ENCODE measurements at regions not wholly inside any gene's neighbourhood (a gene's known extent, or its start where the extent isn't known, plus 50 kb on each side); places are given as distances from the start of the nearest gene placed in this dataset.

DNA sequence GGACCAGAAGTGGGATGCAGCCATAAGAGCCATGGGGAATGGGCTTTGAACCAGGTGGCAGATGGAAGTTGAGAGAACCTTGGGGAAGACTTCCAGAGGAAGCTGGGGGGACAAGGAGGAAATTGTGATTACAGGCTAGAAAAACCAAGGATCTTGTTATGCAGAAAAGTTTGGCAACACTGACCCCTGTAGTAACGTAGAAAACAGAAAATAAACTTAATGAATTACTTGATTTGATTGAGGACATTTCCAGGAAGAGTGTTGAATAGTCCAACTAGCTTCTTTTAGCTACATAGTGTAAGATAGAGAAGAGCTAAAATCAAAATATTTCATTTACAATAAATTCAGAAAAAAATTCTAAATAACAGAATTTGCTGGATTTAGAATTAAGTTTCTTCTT lies 91.9 kb upstream of the GPC1 start:
- no peak for DNase-seq (ENCODE audit: low spot score)

DNA sequence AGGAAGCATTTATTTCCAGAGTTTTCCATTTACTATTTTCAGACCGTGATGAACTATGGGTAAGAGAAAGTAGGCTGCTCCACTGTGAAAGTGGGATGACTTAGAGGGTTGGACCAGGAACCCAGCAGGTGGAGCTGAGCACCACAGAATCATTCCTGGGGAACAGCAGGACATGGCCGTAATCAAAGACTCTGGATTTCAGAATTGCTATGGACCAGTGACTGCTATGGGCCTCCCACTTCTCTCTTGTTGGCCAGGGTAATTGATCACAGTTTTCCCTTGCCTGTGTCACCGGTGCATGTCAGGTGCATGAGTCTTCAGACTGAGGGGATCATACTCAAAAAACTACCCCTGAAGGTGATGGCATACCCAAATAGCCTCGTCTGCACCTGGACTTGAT lies 90.6 kb upstream of the GPC1 start:
- DNase-seq (ENCODE audit: low spot score), result no peak

DNA sequence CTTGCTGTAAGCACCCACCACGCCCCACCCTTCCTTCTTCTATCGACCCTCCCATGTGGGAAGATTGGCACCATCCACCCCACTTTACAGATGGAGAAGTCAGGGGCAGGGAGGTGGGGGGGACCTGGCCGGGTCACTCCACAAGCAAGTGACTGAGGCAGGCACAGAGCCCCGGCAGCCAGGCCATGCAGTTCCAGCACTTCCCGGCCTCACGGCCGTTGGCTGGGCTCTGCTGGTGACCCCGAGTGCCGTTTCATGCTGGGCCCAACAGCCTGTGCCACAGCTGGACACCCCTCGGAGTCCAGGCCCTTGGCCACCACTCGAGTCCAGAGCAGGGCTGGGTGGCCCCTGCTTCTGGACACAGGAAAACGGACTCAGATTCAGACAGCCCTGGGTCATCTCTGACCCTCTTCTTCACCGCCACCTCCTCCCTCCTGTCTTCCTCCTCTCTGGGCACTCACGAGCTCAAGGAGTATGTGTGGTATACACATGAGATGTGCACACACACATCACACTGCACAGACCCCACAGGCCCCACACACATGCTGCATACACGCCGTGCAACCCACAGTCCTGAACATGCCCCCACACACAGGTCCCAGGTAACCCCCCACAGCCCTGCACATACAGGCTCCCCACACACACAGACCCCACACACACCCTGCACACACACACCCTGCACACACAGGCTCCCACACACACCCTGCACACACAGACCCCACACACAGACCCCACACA lies 89.3 kb upstream of the GPC1 start:
- no peak for DNase-seq (ENCODE audit: low spot score)

DNA sequence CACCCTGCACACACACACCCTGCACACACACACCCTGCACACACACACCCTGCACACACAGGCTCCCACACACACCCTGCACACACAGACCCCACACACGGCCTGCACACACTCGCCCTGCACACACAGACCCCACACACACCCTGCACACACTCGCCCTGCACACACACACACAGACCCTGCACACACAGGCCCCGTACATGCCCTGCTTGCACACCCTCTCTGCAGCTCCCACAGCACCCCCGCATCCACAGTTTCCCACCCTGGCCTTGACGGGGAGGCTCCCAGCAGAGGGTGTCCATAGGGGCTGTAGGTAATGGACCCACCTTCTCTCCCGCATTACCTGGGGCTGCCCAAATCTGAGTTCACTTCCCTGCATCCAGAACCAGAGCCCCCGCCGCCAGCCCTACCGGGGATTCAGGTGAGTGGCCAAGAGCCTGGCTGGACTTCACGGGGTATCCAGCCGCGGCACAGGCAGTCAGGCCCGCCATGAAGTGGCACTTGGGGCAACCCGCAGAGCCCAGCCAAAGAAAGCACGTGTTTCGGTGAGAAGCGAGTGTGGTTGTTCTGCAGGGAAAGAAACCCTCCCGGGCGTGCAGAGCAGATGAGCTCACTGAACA lies 88.6 kb upstream of the GPC1 start:
- DNase-seq (ENCODE audit: low spot score), result no peak

DNA sequence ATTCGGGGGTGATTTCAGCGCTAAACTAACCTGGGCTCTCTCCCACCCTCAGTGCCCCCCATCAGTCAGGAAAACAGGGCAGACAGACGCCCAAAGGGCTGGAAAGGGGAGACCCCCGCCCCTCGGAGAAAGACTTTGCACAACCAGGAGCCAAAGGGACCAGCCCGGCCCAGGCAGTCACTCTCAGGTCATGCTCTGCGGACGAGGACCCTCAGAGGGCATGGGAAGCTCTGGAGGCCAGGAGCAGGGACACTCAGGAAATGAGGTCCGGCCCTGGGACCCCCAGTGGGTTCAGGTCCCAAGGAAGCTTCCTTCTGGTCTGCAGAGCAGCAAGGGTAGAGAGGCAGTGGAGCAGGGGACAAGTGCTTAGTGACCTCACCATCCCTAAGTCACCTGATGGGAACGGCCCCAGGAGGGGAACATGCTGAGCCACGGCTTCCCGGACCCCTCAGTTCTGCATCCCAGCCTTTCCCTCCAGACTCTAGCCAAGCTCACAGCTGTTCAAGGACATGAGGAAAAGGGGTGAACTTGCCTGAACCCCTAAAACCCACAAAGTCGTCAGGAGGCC lies 88.0 kb upstream of the GPC1 start:
- no peak for DNase-seq (ENCODE audit: low spot score)

DNA sequence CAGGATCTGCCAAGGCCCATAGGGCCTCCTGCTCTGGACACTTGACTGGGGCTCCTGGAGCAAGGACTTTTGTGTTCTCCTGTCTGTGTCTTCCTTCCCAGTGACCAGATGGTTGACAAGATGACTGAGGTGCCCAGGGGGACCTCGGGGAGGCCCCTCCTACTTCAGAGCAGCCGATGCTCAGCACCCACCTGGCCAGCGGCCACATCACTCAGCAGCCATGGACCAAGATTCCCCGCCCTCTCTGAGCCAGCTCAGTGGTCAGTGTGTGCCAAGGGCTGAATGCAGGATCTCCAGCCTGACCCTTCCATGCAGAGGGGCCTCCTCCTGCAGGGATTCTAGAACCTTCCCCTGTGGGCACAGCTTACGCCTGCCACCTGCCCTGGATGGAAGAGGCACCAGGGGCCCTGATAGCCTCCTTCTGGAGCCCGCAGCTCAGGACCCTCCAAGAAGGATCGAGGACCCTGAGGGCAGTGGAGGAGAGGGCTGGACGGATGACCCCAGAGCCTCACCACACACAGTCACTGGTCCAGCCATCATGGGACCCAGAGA lies 87.4 kb upstream of the GPC1 start:
- no peak for DNase-seq (ENCODE audit: low spot score)

DNA sequence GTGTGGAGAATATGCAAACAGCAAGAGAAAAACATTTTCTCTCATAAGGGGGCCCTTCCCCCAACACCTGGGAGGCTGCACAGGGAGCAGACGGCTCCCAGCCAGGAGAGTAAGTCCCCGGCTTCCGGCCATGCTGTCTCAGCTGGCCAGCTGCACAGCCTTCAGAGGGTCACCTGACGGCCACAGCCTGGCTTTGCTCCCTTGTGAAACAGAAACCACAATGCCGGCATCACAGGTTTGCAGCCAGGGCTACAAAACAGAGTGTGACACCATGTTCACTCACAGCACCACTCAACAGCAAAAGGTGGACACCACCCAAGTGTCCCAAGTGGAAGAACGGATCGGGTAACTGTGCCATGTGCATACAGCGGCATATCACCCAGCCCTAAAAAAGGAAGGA lies 86.9 kb upstream of the GPC1 start:
- no peak for DNase-seq (ENCODE audit: low spot score)

DNA sequence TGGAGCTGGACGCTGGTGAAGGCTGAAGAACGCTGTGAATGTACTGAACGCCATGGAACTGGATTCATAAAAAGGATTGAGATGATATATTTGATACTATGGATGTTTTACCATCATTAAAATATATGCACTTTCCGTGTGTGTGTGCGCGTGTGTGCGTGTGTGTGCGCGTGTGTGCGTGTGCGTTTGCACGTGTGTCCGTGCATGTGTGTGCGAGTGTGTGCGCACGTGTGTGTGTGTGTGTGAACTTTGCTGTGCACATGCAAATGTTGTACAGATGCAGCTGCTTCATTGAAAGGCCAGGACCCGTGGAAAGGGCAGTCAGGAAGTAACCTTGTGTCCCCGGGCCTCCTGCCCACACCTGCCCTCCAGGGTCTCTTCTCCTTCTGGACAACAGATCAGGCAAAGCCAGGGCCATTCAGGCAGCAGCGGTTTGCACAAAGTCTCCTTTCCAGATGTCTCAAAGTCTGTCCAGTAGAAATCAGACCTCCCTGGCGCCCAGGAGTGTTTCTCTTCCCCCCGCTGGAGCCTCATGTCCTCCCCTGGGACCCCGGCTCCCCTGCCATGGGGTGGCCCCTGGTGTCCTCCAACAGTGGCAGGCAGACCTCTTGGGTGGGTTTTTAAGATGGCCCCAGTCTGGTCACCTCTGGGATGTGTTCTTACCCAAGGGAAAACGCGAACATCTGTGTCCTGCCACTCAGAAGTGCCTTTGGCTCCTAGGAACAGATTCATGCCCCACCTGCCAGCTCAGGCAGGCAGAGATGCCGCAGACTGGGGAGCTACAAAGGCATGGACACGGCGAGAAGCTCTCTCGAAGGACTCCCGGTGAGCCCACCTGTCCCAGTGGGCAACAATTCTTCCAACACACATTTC lies 86.1 kb upstream of the GPC1 start:
- no peak for DNase-seq (ENCODE audit: low spot score)

DNA sequence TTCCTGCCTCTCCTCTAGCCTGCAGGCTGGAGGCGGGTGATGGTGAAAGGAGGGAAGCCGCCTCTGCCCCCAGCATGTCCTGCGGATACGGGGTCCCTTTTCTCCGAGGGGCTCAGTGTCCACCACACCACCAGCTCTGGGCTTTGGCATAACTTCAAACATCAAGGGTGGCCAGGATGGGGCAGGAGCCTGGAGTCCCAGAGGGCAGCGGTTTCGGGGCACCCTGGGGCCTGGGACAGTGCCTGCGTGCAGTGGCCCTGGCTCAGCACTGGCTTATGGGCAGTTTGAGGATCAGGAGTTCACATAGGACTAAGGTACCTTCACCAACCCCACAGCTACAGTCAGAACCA lies 85.5 kb upstream of the GPC1 start:
- no peak for DNase-seq (ENCODE audit: low spot score)

DNA sequence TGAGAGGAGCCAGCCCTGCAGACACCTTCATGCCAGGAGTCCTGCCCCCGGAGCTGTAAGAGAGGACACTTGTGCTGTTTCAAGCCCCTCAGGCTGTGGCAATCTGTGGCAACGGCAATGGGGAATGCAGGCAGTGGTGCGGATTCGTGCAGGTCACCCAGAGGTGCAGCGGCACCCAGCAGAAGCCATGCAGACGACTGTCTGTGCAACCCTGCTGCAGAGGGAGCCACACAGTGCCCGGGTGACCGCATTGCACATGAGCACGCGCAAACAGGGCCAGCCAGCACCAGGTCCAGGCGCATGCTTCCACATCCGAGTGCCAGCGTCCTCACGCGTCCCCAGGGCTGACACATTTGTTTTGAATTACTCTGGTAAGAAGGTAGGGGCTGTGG lies 84.8 kb upstream of the GPC1 start:
- DNase-seq (ENCODE audit: low spot score), result no peak

DNA sequence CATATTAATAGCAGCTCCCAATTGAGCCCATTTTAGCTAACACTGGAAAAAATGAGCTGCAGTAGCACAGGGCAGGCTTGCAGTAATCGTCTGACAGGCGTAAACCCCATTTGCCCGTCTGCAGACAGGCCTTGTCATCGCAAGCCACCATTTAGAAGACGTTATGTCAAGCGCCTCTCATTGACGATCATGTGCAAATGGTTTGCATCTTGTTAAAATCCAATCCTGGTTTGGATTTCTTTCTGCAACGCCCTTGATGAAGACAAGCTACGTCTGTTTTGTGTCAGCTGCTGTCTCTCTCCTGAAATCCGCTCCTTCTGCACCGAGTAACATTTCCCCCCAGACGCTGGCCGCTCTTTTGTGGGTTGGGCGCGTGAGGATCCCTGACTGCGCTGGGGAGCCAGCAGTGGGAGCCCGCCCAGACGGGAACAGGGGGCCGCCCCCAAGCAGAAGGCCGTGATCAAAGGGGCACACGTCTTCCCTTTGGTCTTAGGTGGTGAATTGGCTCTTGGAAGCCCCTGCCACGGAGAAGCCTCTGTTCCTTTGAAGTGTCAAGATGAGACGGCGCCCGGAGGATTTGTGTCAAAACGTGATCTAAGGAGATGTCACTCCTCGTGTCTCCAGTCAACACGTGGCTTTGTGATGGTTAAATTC lies 84.2 kb upstream of the GPC1 start:
- DNase-seq (ENCODE audit: low spot score), result no peak

DNA sequence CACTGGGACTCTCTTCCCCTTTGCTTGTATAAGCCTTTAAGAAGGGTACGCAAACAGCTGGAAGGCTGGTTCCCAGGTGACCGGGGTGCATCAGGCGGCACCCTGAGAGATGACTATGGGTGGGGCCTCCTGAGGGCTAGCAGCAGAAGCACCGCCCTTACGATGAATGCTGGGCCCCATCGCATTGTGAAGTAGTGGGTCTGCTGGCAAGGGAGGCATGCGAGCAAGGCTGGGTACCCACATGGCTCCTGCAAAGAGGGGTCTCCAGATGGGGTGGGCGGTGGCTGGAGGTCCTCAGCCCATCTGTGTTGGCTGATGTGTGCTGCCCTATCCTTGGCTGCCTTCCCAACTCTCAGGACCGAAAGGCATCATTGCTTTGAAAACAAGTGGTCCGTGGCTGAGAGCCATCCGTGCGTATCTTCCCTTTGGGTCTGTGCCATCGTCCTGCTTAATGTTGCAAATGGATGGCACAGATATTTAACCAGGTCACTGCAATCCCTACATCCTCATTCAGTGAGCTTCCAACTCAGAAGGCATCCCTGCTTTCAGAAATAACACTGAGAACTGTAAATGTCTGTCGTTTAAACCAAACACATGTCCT lies 83.5 kb upstream of the GPC1 start:
- no peak for DNase-seq (ENCODE audit: low spot score)

DNA sequence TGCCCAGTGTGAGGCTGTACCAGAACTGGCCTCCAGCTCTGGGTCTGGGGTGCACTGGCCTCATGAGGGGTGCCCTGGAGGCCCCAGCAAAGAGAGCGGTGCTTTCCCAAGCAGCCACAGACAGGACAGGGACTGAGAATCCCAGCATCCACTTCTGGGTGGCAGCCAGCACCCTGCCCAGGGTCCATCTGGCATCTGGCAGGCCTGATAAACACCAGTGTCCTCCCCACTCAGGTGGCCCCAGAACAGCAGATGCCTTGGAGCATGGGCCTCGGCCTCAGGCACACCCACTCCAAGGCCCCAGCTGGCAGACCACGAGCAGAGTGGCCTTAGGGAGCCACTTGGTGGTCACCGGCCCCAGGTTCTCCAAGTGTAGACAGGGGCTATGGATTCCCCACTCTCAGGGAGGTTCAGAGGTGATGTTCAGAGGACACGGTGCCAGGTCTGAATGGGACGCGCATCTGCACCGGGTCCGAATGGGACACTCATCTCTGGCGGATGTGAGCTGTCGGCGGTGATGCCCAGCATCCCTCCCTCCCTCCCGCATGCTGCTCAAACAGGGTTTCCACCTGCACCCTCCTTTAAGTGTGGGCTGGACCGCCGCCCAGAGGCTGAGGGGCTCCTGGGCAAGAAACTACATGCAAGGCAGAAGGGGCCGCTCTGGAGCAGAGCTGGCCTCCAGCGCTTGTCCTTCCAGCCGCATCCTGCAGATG lies 82.2 kb upstream of the GPC1 start:
- no peak for DNase-seq (ENCODE audit: low spot score)

DNA sequence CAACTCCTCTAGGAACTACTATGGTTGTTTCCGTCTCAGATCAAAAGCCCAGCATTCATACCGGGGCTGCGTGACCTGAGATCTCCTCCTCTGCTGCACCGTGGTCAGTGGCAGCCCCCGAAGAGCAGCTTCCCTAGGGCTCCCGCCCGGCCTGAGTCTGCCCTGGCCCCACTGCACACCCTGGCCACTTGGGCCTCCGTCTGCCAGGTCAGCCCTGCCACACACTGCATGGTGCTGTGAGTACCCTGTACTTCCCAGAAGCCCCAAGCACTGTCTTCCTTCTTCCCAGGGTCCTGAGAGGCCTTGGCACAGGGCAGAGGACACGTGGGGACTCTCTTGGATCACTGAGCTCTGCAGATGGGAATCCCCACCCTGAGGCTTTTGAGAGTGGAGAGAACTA lies 81.5 kb upstream of the GPC1 start:
- no peak for DNase-seq (ENCODE audit: low spot score)

DNA sequence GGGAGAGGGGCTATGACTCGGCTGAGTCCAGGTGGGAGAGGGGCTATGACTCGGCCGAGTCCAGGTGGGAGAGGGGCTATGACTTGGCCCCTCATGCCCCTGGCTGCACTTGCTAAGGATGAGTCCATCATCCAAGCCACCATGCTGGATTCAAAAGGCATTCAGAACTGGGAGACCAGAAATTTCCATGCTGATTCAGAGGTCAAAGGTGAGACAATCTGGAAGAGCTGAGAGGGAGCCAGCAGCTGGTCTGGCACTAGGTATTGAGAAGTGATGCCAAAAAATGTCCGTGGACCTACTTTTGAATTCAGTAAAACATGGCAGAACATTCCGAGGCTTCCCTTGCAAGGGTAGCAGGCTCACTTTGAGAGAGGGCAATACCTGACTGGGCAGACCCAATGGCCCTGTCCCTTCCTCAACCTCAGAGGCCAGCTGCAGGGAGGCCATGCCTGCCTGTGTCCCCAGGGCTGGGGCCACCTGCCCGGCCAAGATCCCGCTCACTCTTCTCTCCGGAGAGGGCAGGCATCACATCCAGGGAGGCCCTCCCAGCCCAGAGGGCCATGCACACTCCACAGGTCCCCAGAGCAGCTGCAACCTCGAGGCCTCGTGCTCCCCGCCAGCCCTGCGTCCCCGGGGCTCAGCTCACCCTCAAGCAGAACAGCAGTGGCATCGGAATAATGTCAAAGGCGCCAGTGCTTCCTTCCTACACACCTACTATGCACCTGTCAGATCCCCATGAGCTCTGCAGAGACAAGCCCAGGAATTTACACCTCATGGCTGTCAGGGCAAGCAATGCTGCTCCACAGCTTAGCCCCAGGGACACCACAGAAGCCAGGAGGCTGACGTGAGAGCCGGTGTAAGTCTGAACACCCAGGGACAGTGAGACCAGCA lies 80.2 kb upstream of the GPC1 start:
- no peak for DNase-seq (ENCODE audit: low spot score)

DNA sequence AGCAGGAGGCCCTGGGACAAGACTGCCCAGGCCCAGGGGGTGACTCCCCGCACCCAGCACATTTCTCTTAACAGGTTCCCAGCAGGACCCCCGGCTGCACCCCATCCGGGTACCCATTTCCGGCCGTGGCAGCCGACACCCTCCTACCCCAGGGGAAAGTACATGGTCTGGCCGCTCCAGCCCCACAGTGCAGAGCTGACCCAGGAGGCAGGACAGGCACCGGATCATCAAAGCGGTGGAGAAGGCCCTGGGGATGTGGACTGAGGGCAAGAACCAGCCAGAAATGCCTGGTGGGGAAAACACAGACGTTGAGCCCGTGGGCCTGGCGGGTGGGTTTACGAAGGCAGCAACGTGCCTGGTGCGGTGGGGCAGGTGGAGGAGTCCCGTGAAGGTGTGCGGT lies 79.5 kb upstream of the GPC1 start:
- no peak for DNase-seq (ENCODE audit: low spot score)

DNA sequence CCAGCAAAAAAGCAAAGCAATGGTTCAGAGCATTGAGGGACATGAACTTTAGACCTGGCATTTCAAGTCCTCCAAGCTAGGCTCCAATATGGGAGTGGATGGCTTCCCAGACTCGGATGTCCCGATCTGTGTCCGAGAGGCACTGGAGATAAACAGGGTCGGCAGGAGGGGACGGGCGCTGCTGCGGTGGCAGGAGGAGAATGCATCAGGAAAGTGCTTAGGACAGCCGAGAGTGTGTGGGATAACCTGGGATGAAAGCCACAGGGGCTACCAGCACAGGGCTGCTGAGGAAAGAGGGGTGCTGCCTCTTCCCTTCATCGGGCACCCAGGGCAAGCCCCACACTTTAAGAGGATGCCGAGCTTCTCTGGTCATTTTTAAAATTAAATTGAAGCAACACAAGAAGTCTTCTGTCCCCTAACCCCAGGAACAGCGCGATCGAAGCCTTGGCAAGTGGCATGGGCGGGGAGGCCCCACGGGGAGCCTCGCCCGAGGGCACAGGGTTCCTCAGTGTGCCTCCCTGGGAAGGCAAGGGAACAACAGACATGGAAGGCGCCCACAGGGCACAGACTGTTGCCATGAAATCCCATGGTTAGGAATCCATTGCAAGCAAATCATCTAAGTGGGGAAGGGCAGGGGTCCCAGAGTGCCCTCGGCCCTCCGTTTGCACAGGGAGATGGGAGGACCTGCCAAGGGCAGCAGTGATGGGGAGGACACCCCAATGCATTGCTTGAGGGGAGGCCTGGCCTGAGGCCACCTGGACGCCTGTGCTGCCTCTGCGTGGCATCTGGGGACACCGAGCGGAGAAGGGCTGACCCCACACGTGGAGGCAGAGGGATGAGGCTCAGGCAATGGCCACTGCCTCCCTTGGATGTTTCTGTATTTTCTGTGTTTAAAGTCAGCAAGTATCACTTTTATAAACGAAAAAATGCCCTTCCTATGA lies 78.5 kb upstream of the GPC1 start:
- no peak for DNase-seq (ENCODE audit: low spot score)

DNA sequence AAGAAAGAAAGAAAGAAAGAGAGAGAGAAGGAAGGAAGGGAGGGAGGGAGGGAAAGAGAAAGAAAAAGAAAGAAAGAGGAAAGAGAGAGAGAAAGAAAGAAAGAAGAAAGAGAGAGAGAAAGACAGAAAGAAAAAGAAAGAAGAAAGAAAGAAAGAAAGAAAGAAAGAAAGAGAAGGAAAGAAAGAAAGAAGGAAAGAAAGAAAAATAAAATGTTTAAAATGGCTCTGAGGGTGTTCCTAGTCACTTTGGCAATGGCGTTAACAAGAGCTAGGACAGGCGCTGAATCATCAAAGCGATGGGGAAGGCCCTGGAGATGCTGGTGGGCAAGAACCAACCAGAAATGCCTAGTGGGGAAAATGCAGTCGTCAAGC lies 77.8 kb upstream of the GPC1 start:
- DNase-seq (ENCODE audit: low spot score), result no peak

DNA sequence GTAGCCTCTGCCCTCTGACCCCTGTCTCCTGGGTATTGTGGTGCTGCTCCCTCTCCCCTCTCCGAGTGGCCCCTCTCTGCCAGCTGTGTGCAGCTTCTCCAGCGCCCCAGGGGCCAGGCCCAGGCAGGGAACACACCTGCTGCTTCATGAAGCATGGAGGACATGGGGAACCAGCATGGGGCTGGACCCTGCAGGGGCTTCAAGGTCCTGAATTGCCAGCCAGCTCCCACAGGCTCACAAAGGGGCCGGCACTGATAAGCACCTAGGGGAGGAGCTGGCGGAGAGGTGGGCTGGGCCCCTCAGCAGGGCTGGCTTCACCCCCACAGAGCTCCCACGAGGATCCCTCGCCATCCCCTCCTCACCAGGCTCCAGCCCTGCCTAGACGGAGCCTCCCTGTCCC lies 77.4 kb upstream of the GPC1 start:
- DNase-seq (ENCODE audit: low spot score), result no peak
